ENCODE measurements at regions not wholly inside any gene's neighbourhood (a gene's known extent, or its start where the extent isn't known, plus 50 kb on each side); places are given as distances from the start of the nearest gene placed in this dataset.
"Not testable (repeated sequence)": the region's sequence is repeated elsewhere in the genome, so short reads cannot be mapped to it uniquely, and the experiment has no call there.

GRCh38 chr1:83274656-83275055 is 724.3 kb downstream of the TTLL7 start:
- not testable (repeated sequence) for TF ChIP-seq POLR2A (IDR thresholded peaks at IDR 0.05)
- TF ChIP-seq, protein P1, sequence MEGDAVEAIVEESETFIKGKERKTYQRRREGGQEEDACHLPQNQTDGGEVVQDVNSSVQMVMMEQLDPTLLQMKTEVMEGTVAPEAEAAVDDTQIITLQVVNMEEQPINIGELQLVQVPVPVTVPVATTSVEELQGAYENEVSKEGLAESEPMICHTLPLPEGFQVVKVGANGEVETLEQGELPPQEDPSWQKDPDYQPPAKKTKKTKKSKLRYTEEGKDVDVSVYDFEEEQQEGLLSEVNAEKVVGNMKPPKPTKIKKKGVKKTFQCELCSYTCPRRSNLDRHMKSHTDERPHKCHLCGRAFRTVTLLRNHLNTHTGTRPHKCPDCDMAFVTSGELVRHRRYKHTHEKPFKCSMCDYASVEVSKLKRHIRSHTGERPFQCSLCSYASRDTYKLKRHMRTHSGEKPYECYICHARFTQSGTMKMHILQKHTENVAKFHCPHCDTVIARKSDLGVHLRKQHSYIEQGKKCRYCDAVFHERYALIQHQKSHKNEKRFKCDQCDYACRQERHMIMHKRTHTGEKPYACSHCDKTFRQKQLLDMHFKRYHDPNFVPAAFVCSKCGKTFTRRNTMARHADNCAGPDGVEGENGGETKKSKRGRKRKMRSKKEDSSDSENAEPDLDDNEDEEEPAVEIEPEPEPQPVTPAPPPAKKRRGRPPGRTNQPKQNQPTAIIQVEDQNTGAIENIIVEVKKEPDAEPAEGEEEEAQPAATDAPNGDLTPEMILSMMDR (IDR thresholded peaks at IDR 0.05), result not testable (repeated sequence)
